Fibroblast of pulmonary artery (primary cell): ENCODE measurements at regions not wholly inside any gene's neighbourhood (a gene's known extent, or its start where the extent isn't known, plus 50 kb on each side); places are given as distances from the start of the nearest gene placed in this dataset.

ENCODE experiments used
- DNase-seq: peaks from one replicate; pipeline ENCODE4 v3.0.0-alpha.2; 2010; ENCODE audit warnings: low read depth
- H3K4me3 ChIP-seq: replicated peaks from 2 replicates; pipeline ENCODE4 v1.5.1; 2011; ENCODE audit warnings: low read depth, mild to moderate bottlenecking, control low read depth, low read length, moderate library complexity
- TF ChIP-seq, protein P1 (sequence below): IDR thresholded peaks from 2 replicates; pipeline ENCODE4 v1.5.1; 2011; ENCODE audit warnings: mild to moderate bottlenecking, control low read depth, low read length, inconsistent platforms; ENCODE audit errors: missing control alignments

DNA sequence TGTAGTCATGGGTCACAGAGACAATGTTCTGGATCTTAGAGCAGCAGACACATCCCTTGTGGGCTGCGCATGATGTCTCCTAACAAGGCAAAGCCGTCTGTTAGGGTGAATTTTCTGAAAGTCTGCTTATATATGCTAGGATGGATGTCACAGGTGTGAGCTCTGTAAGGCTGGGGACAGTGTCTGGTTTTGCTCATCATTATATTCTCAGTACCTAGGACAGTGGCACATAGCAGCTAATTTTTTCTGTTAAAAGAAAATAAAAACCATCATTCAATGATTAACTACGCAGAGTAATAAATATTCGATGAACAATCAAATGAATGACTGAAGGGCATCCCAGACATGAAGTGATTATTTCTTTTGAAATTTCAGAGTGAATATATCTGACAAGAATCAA, 52.9 kb upstream of the FAM169A start:
- TF ChIP-seq, protein P1, sequence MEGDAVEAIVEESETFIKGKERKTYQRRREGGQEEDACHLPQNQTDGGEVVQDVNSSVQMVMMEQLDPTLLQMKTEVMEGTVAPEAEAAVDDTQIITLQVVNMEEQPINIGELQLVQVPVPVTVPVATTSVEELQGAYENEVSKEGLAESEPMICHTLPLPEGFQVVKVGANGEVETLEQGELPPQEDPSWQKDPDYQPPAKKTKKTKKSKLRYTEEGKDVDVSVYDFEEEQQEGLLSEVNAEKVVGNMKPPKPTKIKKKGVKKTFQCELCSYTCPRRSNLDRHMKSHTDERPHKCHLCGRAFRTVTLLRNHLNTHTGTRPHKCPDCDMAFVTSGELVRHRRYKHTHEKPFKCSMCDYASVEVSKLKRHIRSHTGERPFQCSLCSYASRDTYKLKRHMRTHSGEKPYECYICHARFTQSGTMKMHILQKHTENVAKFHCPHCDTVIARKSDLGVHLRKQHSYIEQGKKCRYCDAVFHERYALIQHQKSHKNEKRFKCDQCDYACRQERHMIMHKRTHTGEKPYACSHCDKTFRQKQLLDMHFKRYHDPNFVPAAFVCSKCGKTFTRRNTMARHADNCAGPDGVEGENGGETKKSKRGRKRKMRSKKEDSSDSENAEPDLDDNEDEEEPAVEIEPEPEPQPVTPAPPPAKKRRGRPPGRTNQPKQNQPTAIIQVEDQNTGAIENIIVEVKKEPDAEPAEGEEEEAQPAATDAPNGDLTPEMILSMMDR = no peak
- no peak overlapping the region for H3K4me3 ChIP-seq
- DNase-seq = no peak

DNA sequence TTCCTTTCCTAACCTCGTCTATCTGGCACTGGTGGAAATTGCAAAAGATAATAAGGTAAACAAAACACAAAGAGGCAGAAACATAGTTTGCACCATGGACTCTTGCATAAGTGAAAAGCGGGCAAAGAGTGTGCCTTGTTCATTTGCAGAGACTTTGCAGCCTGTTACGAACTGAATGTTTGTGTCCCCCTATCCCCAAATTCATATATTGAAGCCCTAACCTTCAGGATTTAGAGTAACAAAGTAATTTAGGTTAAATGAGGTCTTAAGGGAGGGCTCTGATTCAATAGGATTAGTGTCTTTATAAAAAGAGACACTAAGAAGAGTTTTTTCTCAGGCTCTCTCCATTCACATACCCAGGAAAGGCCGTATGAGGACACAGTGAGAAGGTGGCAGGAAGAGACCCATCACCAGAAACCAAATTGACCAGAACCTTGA, 52.1 kb upstream of the FAM169A start:
- TF ChIP-seq, protein P1 = no peak

GRCh38 chr5:74916831-74917710, 50.9 kb upstream of the FAM169A start:
- DNase-seq = no peak
- no peak overlapping the region for H3K4me3 ChIP-seq
- TF ChIP-seq, protein P1 = no peak

More for the DNA sequence above, 52.1 kb upstream of the FAM169A start:
- no peak overlapping the region for H3K4me3 ChIP-seq
- DNase-seq = no peak
